HEK293 (cell line): ENCODE measurements at regions not wholly inside any gene's neighbourhood (a gene's known extent, or its start where the extent isn't known, plus 50 kb on each side); places are given as distances from the start of the nearest gene placed in this dataset.

Experiments
- OVOL3 ChIP-seq: fragments of 450-650 bp; formaldehyde crosslinking; IDR thresholded peaks from 2 replicates; pipeline ENCODE4 v1.5.1; 2016; ENCODE audit warnings: missing biosample characterization, missing genetic modification characterization
- SP2 ChIP-seq: fragments of 450-650 bp; formaldehyde crosslinking; IDR thresholded peaks from 2 replicates; pipeline ENCODE4 v1.5.1; 2016; ENCODE audit warnings: missing biosample characterization, missing genetic modification characterization
- YY1 ChIP-seq: fragments of 450-650 bp; formaldehyde crosslinking; IDR thresholded peaks from 2 replicates; pipeline ENCODE4 v1.5.1; 2018; ENCODE audit warnings: missing biosample characterization, missing genetic modification characterization
- ZBTB10 ChIP-seq: fragments of 450-650 bp; formaldehyde crosslinking; IDR thresholded peaks from 2 replicates; pipeline ENCODE4 v1.5.1; 2016; ENCODE audit warnings: missing biosample characterization, missing genetic modification characterization
- ZFP41 ChIP-seq: fragments of 450-650 bp; formaldehyde crosslinking; IDR thresholded peaks from 2 replicates; pipeline ENCODE4 v1.5.1; 2016; ENCODE audit warnings: missing biosample characterization, missing genetic modification characterization, borderline replicate concordance
- ZNF10 ChIP-seq: fragments of 450-650 bp; formaldehyde crosslinking; IDR thresholded peaks from 2 replicates; pipeline ENCODE4 v1.5.1; 2017; ENCODE audit warnings: missing biosample characterization, missing genetic modification characterization
- ZNF146 ChIP-seq: fragments of 450-650 bp; formaldehyde crosslinking; IDR thresholded peaks from 2 replicates; pipeline ENCODE4 v1.5.1; 2016; ENCODE audit warnings: missing biosample characterization, missing genetic modification characterization
- TF ChIP-seq, protein P1 (sequence below): fragments of 450-650 bp; formaldehyde crosslinking; IDR thresholded peaks from 2 replicates; pipeline ENCODE4 v1.5.1; 2016; ENCODE audit warnings: missing biosample characterization, missing genetic modification characterization

DNA sequence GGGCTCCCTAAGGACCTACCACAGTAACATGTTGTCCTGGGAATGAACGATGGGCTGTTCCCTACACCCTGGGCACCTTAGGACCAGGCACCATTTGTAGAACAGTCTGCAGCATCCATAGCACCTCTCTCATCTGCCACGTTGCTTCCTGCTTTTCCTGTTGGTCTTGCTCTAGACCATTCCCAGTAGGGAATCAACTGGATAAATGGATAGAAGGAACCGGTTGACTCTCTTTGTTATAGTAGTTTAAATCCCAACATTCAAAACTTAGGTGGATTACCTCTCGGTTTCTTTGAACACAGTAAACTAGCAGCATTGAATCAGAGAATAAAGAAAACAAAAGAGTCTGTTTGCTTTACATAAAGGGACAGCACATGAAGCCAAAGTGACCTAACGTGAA is 159.1 kb downstream of the HS3ST3B1 start:
- TF ChIP-seq SP2 (tag by site-specific recombination) (no peak), YY1 (no peak), ZNF10 (no peak), ZFP41 (tag by site-specific recombination) (no peak), ZNF146 (tag by site-specific recombination) (no peak), OVOL3 (tag by site-specific recombination) (no peak), ZBTB10 (tag by site-specific recombination) (no peak)
- TF ChIP-seq, protein P1, sequence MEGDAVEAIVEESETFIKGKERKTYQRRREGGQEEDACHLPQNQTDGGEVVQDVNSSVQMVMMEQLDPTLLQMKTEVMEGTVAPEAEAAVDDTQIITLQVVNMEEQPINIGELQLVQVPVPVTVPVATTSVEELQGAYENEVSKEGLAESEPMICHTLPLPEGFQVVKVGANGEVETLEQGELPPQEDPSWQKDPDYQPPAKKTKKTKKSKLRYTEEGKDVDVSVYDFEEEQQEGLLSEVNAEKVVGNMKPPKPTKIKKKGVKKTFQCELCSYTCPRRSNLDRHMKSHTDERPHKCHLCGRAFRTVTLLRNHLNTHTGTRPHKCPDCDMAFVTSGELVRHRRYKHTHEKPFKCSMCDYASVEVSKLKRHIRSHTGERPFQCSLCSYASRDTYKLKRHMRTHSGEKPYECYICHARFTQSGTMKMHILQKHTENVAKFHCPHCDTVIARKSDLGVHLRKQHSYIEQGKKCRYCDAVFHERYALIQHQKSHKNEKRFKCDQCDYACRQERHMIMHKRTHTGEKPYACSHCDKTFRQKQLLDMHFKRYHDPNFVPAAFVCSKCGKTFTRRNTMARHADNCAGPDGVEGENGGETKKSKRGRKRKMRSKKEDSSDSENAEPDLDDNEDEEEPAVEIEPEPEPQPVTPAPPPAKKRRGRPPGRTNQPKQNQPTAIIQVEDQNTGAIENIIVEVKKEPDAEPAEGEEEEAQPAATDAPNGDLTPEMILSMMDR (tag by site-specific recombination), result no peak
